HFF-Myc (cell line): ENCODE measurements at regions not wholly inside any gene's neighbourhood (a gene's known extent, or its start where the extent isn't known, plus 50 kb on each side); places are given as distances from the start of the nearest gene placed in this dataset.

ENCODE experiments used
- DNase-seq: peaks from one replicate; pipeline ENCODE4 v3.0.0-alpha.2; 2011; ENCODE audit warnings: low read depth; ENCODE audit errors: extremely low read depth
- H3K4me3 ChIP-seq: replicated peaks from 2 replicates; pipeline ENCODE4 v1.5.1; 2011; ENCODE audit warnings: low read depth, mild to moderate bottlenecking, control low read depth, low read length
- CTCF ChIP-seq: IDR thresholded peaks from 2 replicates; pipeline ENCODE4 v1.5.1; 2012; ENCODE audit warnings: mild to moderate bottlenecking, low read depth, low read length, control low read depth; ENCODE audit errors: missing control alignments

DNA sequence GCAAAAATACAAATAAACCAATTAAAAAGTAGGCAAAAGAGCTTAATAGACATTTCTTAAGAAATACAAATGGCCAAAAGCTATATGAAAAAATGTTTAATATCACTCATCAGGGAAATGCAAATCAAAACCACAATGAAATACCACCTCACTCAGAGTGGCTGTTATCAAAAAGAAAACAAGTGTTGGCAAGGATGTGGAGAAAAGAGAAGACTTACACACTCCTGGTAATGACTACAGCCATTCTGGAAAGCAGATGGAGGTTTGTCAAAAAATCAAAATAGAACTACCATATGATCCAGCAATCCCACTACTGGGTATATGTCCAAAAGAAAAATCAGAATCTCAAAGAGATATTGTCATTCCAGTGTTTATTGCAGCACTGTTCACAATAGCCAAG is 223.5 kb upstream of the SLC10A2 start:
- TF ChIP-seq CTCF, result no peak
- no peak overlapping the region for H3K4me3 ChIP-seq
- DNase-seq, result no peak

DNA sequence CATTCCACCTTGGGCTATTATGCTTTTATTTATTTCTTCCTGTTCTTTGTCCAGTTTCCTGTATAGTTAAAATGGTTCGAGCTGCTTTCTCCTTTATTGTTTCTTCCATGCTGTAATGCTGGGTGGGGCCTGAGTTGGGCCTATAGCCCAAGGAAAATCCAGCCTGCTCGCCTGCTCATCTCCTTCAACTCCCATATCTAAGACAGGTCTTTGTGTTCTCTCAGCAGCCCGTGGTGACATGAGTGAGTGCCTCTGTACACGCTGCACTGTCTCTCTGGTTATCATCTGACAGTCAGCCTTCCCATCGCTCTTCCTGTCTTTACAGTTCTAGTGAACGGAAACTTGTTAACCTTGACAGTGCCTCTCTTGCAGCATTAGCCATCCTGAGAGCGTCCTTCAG is 221.9 kb upstream of the SLC10A2 start:
- H3K4me3 ChIP-seq, result no peak overlapping the region
- DNase-seq, result no peak
- TF ChIP-seq CTCF, result no peak

GRCh38 chr13:103287659-103288058 is 221.4 kb upstream of the SLC10A2 start:
- DNase-seq, result no peak
- H3K4me3 ChIP-seq, result no peak overlapping the region
- TF ChIP-seq CTCF, result no peak

DNA sequence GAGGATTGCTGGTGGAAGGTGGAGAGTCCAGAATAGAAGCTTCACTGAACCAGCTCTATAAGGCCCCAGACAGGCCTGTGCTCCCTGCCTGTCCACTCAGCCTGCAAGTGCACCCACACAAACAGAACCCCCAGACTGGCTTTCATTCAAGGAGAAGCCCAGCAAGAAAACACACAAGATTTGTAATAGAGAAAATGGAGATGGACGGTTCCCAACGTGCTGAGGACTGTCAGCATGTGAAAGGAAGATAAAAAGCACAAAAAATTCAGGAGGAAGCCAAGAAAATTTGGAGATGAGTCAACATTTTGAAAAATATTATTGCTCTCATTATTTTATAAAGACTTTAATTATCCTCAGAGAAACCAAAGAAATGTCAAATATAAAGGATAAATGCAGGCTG is 218.2 kb upstream of the SLC10A2 start:
- no peak for TF ChIP-seq CTCF
- DNase-seq, result no peak
- no peak overlapping the region for H3K4me3 ChIP-seq

- H3K4me3 ChIP-seq, result no peak overlapping the region
- no peak for DNase-seq
- TF ChIP-seq CTCF, result no peak
Observed at GRCh38 chr13:103283451-103283820, 217.2 kb upstream of the SLC10A2 start.

- no peak for DNase-seq
- H3K4me3 ChIP-seq, result no peak overlapping the region
- TF ChIP-seq CTCF, result no peak
Observed at GRCh38 chr13:103282571-103283450, 216.6 kb upstream of the SLC10A2 start.
